ENCODE measurements at regions not wholly inside any gene's neighbourhood (a gene's known extent, or its start where the extent isn't known, plus 50 kb on each side); places are given as distances from the start of the nearest gene placed in this dataset.

DNA sequence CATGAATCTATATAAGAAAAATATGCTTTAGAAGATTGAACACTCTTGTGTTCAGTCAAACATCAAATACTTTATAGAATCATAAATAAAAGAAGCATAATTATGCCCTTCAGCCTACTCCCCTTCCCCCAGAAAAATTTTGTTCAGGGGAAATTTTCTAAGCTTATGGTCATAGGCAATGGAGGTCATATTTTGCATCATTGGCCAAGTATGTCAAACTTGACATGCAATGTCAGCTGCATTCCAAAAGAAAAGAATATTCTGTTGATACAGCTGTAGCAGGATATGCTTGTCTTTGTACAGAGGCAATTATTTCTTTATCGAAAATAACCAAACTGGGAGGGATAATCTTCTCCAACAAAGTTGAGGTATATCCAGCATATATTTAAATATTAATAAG, 328.2 kb downstream of the ZIC1 start:
- TF ChIP-seq POLR2A (IDR thresholded peaks at IDR 0.05; ENCODE audit: low read depth, low read length) (no peak), TAF1 (IDR thresholded peaks at IDR 0.05; ENCODE audit: borderline replicate concordance, low read depth, low read length) (no peak), POLR2AphosphoS5 (IDR thresholded peaks at IDR 0.05; ENCODE audit: low read depth, low read length) (no peak)
